ENCODE measurements at regions not wholly inside any gene's neighbourhood (a gene's known extent, or its start where the extent isn't known, plus 50 kb on each side); places are given as distances from the start of the nearest gene placed in this dataset.

DNA sequence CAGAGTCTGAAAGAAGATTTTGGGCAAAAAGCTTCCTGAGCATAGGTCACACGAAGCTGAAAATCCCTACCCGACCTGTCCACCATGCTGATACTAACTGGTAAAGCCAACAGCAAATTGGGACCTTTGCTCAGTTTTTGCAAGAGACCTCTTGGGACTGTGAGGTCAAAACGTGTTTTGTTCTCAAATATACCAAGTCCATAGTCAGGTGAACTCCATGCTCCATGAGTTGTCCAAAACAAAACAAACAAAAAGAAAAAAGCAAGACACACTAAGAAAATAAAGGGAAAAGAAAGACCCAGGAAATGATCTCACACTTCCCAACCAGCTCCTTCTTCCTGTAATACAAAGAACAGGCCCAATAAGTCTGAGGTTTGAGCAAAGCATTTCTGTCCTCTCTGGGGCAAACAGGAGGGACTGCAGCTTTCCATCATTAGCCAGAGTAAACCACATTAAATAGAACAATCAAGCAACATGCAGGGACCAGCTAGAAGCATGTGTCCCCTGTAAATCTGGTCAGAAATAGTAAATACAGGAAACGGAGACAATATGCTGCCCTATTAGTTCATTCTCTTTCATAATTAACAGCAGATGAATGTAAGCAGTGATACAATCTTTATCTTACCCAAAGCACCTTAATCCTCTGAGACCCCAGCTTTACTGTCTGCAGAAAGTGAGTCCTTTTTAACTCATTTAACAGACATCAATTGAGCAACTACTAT lies 125.0 kb upstream of the LIPC start (continued):
- no peak for TF ChIP-seq TRIM24 (CRISPR knock-in tag; IDR thresholded peaks at IDR 0.05)
- no peak for TF ChIP-seq ZNF3 (CRISPR knock-in tag; IDR thresholded peaks at IDR 0.05)
- no peak for TF ChIP-seq ZNF337 (CRISPR knock-in tag; IDR thresholded peaks at IDR 0.05; ENCODE audit: borderline replicate concordance, low read depth)
- TF ChIP-seq ZNF616 (CRISPR knock-in tag; IDR thresholded peaks at IDR 0.05; ENCODE audit: low read depth): no peak
- TF ChIP-seq MEF2D (CRISPR knock-in tag; IDR thresholded peaks at IDR 0.05): 0 out of 2 replicates have a peak, but pooled peaks have one; percentile 12
- TF ChIP-seq ZBTB43 (CRISPR knock-in tag; conservative IDR thresholded peaks at IDR 0.05): no peak
- TF ChIP-seq ISL2 (CRISPR knock-in tag; IDR thresholded peaks at IDR 0.05): no peak
- TF ChIP-seq YEATS2 (CRISPR knock-in tag; IDR thresholded peaks at IDR 0.05; ENCODE audit: borderline replicate concordance): no peak
- TF ChIP-seq DNMT1 (CRISPR knock-in tag; IDR thresholded peaks at IDR 0.05): no peak
- TF ChIP-seq, protein P1, sequence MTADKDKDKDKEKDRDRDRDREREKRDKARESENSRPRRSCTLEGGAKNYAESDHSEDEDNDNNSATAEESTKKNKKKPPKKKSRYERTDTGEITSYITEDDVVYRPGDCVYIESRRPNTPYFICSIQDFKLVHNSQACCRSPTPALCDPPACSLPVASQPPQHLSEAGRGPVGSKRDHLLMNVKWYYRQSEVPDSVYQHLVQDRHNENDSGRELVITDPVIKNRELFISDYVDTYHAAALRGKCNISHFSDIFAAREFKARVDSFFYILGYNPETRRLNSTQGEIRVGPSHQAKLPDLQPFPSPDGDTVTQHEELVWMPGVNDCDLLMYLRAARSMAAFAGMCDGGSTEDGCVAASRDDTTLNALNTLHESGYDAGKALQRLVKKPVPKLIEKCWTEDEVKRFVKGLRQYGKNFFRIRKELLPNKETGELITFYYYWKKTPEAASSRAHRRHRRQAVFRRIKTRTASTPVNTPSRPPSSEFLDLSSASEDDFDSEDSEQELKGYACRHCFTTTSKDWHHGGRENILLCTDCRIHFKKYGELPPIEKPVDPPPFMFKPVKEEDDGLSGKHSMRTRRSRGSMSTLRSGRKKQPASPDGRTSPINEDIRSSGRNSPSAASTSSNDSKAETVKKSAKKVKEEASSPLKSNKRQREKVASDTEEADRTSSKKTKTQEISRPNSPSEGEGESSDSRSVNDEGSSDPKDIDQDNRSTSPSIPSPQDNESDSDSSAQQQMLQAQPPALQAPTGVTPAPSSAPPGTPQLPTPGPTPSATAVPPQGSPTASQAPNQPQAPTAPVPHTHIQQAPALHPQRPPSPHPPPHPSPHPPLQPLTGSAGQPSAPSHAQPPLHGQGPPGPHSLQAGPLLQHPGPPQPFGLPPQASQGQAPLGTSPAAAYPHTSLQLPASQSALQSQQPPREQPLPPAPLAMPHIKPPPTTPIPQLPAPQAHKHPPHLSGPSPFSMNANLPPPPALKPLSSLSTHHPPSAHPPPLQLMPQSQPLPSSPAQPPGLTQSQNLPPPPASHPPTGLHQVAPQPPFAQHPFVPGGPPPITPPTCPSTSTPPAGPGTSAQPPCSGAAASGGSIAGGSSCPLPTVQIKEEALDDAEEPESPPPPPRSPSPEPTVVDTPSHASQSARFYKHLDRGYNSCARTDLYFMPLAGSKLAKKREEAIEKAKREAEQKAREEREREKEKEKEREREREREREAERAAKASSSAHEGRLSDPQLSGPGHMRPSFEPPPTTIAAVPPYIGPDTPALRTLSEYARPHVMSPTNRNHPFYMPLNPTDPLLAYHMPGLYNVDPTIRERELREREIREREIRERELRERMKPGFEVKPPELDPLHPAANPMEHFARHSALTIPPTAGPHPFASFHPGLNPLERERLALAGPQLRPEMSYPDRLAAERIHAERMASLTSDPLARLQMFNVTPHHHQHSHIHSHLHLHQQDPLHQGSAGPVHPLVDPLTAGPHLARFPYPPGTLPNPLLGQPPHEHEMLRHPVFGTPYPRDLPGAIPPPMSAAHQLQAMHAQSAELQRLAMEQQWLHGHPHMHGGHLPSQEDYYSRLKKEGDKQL (CRISPR knock-in tag; IDR thresholded peaks at IDR 0.05; ENCODE audit: low read depth): no peak
- no peak for TF ChIP-seq ZFAT (CRISPR knock-in tag; conservative IDR thresholded peaks at IDR 0.05)
- TF ChIP-seq, protein P2, sequence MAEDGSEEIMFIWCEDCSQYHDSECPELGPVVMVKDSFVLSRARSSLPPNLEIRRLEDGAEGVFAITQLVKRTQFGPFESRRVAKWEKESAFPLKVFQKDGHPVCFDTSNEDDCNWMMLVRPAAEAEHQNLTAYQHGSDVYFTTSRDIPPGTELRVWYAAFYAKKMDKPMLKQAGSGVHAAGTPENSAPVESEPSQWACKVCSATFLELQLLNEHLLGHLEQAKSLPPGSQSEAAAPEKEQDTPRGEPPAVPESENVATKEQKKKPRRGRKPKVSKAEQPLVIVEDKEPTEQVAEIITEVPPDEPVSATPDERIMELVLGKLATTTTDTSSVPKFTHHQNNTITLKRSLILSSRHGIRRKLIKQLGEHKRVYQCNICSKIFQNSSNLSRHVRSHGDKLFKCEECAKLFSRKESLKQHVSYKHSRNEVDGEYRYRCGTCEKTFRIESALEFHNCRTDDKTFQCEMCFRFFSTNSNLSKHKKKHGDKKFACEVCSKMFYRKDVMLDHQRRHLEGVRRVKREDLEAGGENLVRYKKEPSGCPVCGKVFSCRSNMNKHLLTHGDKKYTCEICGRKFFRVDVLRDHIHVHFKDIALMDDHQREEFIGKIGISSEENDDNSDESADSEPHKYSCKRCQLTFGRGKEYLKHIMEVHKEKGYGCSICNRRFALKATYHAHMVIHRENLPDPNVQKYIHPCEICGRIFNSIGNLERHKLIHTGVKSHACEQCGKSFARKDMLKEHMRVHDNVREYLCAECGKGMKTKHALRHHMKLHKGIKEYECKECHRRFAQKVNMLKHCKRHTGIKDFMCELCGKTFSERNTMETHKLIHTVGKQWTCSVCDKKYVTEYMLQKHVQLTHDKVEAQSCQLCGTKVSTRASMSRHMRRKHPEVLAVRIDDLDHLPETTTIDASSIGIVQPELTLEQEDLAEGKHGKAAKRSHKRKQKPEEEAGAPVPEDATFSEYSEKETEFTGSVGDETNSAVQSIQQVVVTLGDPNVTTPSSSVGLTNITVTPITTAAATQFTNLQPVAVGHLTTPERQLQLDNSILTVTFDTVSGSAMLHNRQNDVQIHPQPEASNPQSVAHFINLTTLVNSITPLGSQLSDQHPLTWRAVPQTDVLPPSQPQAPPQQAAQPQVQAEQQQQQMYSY (CRISPR knock-in tag; IDR thresholded peaks at IDR 0.05): no peak
- TF ChIP-seq, protein P3, sequence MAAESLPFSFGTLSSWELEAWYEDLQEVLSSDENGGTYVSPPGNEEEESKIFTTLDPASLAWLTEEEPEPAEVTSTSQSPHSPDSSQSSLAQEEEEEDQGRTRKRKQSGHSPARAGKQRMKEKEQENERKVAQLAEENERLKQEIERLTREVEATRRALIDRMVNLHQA (CRISPR knock-in tag; IDR thresholded peaks at IDR 0.05): no peak
- TF ChIP-seq ZNF230 (CRISPR knock-in tag; IDR thresholded peaks at IDR 0.05): no peak
- TF ChIP-seq, protein P4, sequence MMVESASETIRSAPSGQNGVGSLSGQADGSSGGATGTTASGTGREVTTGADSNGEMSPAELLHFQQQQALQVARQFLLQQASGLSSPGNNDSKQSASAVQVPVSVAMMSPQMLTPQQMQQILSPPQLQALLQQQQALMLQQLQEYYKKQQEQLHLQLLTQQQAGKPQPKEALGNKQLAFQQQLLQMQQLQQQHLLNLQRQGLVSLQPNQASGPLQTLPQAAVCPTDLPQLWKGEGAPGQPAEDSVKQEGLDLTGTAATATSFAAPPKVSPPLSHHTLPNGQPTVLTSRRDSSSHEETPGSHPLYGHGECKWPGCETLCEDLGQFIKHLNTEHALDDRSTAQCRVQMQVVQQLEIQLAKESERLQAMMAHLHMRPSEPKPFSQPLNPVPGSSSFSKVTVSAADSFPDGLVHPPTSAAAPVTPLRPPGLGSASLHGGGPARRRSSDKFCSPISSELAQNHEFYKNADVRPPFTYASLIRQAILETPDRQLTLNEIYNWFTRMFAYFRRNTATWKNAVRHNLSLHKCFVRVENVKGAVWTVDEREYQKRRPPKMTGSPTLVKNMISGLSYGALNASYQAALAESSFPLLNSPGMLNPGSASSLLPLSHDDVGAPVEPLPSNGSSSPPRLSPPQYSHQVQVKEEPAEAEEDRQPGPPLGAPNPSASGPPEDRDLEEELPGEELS (CRISPR knock-in tag; IDR thresholded peaks at IDR 0.05): peak; percentile 38; the same call in 1 of the 2 replicates
- TF ChIP-seq BRCA1 (CRISPR knock-in tag; IDR thresholded peaks at IDR 0.05): no peak
- no peak for TF ChIP-seq MAFG (CRISPR knock-in tag; IDR thresholded peaks at IDR 0.05)
